ENCODE measurements at regions not wholly inside any gene's neighbourhood (a gene's known extent, or its start where the extent isn't known, plus 50 kb on each side); places are given as distances from the start of the nearest gene placed in this dataset.
"Not testable (repeated sequence)": the region's sequence is repeated elsewhere in the genome, so short reads cannot be mapped to it uniquely, and the experiment has no call there.

DNA sequence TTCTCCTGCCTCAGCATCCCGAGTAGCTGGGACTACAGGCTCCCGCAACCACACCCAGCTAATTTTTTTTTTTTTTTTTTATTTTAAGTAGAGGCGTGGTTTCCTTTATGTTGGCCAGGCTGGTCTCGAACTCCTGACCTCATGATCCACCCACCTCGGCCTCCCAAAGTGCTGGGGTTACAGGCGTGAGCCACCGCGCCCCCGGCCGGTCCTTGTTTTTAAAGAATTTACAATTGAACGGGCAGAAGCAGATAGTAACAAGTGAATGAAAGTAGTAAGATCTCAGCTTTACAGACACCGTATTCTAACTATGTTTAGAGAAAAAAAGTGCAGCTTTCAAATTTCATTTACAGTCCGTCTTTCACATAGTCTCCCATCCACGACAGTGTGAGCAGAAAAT lies 112.5 kb upstream of the VWC2 start:
- CTCF ChIA-PET: no interaction called here
- Histone ChIP-seq H3K4me3 (replicated peaks in 1 of 2; ENCODE audit: low read depth in 1 of 2, low read length in 2 of 2) (no peak overlapping the region), H2AFZ (ENCODE audit: low read depth, low read length, poor library complexity, severe bottlenecking) (no peak overlapping the region), H3K9ac (ENCODE audit: low read length) (no peak overlapping the region), H3K9me2 (ENCODE audit: insufficient read depth) (no peaks in the 10 kb centered on the region), H3K36me3 (ENCODE audit: control insufficient read depth in 1 of 2, insufficient read depth in 2 of 2, low read length in 2 of 2) (no peaks in the 10 kb centered on the region), H3K27ac (ENCODE audit: low read depth, low read length) (no peak overlapping the region), H3K9me3 (ENCODE audit: control insufficient read depth in 1 of 2, insufficient read depth in 1 of 2, low read depth in 1 of 2, low read length in 2 of 2) (peaks cover 7 to 18% of the 10 kb centered on the region in 2 experiments; a peak in 2 of 4 replicates), H3K27me3 (ENCODE audit: insufficient read depth, low read length) (no peaks in the 10 kb centered on the region), H3K79me2 (ENCODE audit: insufficient read depth, low read length) (no peaks in the 10 kb centered on the region), H3K4me2 (ENCODE audit: low read length) (no peak overlapping the region), H3K4me1 (ENCODE audit: control insufficient read depth in 1 of 2, insufficient read depth in 2 of 2, low read length in 2 of 2) (no peaks in the 10 kb centered on the region), H4K20me1 (ENCODE audit: insufficient read depth) (no peaks in the 10 kb centered on the region)
- POLR2A ChIA-PET: no interaction called here
- no peak for TF ChIP-seq YY1 (IDR thresholded peaks at IDR 0.05; ENCODE audit: extremely low read depth, insufficient replicate concordance, low read depth, low read length)
- DNase-seq (ENCODE audit: low read depth, low spot score) (no peak), ATAC-seq (no peak)
- BruUV-seq (replicated peaks): no TSS peak
- RAD21 ChIA-PET (ENCODE audit: low non-redundant PET in 1 of 2, low total read pairs in 2 of 2, uncharacterized antibody in 2 of 2, unreplicated experiment in 2 of 2): no interaction called here
- intact Hi-C loops (cut with micrococcal nuclease): no loop called here

GRCh38 chr7:49665963-49666362 lies 107.5 kb upstream of the VWC2 start:
- H3K9me2 ChIP-seq (ENCODE audit: insufficient read depth); ATAC-seq; CTCF ChIA-PET: not testable (repeated sequence)

DNA sequence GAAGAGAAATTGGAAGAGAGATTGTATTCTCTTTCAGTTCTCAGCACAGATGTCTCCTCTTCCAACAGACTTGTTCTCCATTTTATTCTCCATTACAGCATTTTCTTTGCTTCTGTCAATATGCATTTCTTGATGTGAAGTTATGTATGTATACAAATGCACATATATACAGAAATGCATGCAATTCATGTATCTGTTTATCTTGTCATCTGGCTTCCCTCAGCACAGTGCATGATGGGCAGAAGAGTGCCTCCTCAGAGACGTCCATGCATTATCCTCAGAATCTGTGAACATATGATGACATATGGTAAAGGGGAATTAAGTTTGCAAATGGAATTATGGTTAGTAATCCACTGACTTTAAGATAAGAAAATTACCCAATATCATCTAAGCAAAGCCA lies 106.7 kb upstream of the VWC2 start:
- Histone ChIP-seq H3K9me2 (ENCODE audit: insufficient read depth) (no peaks in the 10 kb centered on the region), H3K9ac (ENCODE audit: low read length) (no peak overlapping the region), H4K20me1 (ENCODE audit: insufficient read depth) (no peaks in the 10 kb centered on the region), H2AFZ (ENCODE audit: low read depth, low read length, poor library complexity, severe bottlenecking) (no peak overlapping the region), H3K9me3 (ENCODE audit: control insufficient read depth in 1 of 2, insufficient read depth in 1 of 2, low read depth in 1 of 2, low read length in 2 of 2) (peaks cover 4 to 19% of the 10 kb centered on the region in 2 experiments; a peak in 2 of 4 replicates), H3K36me3 (ENCODE audit: control insufficient read depth in 1 of 2, insufficient read depth in 2 of 2, low read length in 2 of 2) (no peaks in the 10 kb centered on the region), H3K4me1 (ENCODE audit: control insufficient read depth in 1 of 2, insufficient read depth in 2 of 2, low read length in 2 of 2) (no peaks in the 10 kb centered on the region), H3K27me3 (ENCODE audit: insufficient read depth, low read length) (no peaks in the 10 kb centered on the region), H3K79me2 (ENCODE audit: insufficient read depth, low read length) (no peaks in the 10 kb centered on the region), H3K4me2 (ENCODE audit: low read length) (no peak overlapping the region), H3K4me3 (replicated peaks in 1 of 2; ENCODE audit: low read depth in 1 of 2, low read length in 2 of 2) (no peak overlapping the region), H3K27ac (ENCODE audit: low read depth, low read length) (no peak overlapping the region)
- BruUV-seq (replicated peaks): no TSS peak
- DNase-seq (ENCODE audit: low read depth, low spot score) (no peak), ATAC-seq (no peak)
- intact Hi-C loops (cut with micrococcal nuclease): no loop called here
- no peak for TF ChIP-seq RAD21 (IDR thresholded peaks at IDR 0.05; ENCODE audit: low read depth)
- no peak for TF ChIP-seq CEBPB (IDR thresholded peaks at IDR 0.05; ENCODE audit: low read depth)
- TF ChIP-seq POLR2AphosphoS5 (IDR thresholded peaks at IDR 0.05; ENCODE audit: low read depth, low read length): no peak
- no peak for TF ChIP-seq MAX (IDR thresholded peaks at IDR 0.05)
- TF ChIP-seq CBX3 (IDR thresholded peaks at IDR 0.05; ENCODE audit: low read depth): no peak
- no peak for TF ChIP-seq FOSL1 (IDR thresholded peaks at IDR 0.05; ENCODE audit: low read depth)
- no peak for TF ChIP-seq SP1 (IDR thresholded peaks at IDR 0.05; ENCODE audit: low read depth)
- no peak for TF ChIP-seq ZFX (IDR thresholded peaks at IDR 0.05)
- no peak for TF ChIP-seq YY1 (IDR thresholded peaks at IDR 0.05; ENCODE audit: extremely low read depth, insufficient replicate concordance, low read depth, low read length)
- TF ChIP-seq EZH2phosphoT487 (IDR thresholded peaks at IDR 0.05; ENCODE audit: borderline replicate concordance): no peak
- ChIA-PET RAD21 (ENCODE audit: low non-redundant PET in 1 of 2, low total read pairs in 2 of 2, uncharacterized antibody in 2 of 2, unreplicated experiment in 2 of 2) (no interaction called here), POLR2A (no interaction called here), CTCF (no interaction called here)

More at GRCh38 chr7:49665963-49666362, 107.5 kb upstream of the VWC2 start:
- H4K20me1 ChIP-seq (ENCODE audit: insufficient read depth); H3K9ac ChIP-seq (ENCODE audit: low read length); DNase-seq (ENCODE audit: low read depth, low spot score); H3K36me3 ChIP-seq (ENCODE audit: control insufficient read depth in 1 of 2, insufficient read depth in 2 of 2, low read length in 2 of 2); H3K79me2 ChIP-seq (ENCODE audit: insufficient read depth, low read length); H3K4me3 ChIP-seq (replicated peaks in 1 of 2; ENCODE audit: low read depth in 1 of 2, low read length in 2 of 2); H3K4me1 ChIP-seq (ENCODE audit: control insufficient read depth in 1 of 2, insufficient read depth in 2 of 2, low read length in 2 of 2); H3K27ac ChIP-seq (ENCODE audit: low read depth, low read length); BruUV-seq (replicated peaks); H3K4me2 ChIP-seq (ENCODE audit: low read length); POLR2A ChIA-PET; intact Hi-C loops (cut with micrococcal nuclease); RAD21 ChIA-PET (ENCODE audit: low non-redundant PET in 1 of 2, low total read pairs in 2 of 2, uncharacterized antibody in 2 of 2, unreplicated experiment in 2 of 2); H3K27me3 ChIP-seq (ENCODE audit: insufficient read depth, low read length); H2AFZ ChIP-seq (ENCODE audit: low read depth, low read length, poor library complexity, severe bottlenecking): not testable (repeated sequence)
- H3K9me3 ChIP-seq (ENCODE audit: control insufficient read depth in 1 of 2, insufficient read depth in 1 of 2, low read depth in 1 of 2, low read length in 2 of 2): peaks cover 0 to 19% of the 10 kb centered on the region in 2 experiments; a peak in 2 of 4 replicates
